ENCODE measurements at regions not wholly inside any gene's neighbourhood (a gene's known extent, or its start where the extent isn't known, plus 50 kb on each side); places are given as distances from the start of the nearest gene placed in this dataset.

- no peak for DNase-seq (ENCODE audit: low read depth)
Measured at GRCh38 chrX:45868425-45868824, 667.7 kb upstream of the DIPK2B start.

GRCh38 chrX:45862801-45863200 is 662.1 kb upstream of the DIPK2B start:
- no peak for DNase-seq (ENCODE audit: low read depth)

- no peak for DNase-seq (ENCODE audit: low read depth)
Measured at GRCh38 chrX:45860450-45860849, 659.8 kb upstream of the DIPK2B start.

GRCh38 chrX:45859407-45859806 is 658.7 kb upstream of the DIPK2B start:
- no peak for DNase-seq (ENCODE audit: low read depth)

GRCh38 chrX:45852884-45853283 is 652.2 kb upstream of the DIPK2B start:
- DNase-seq (ENCODE audit: low read depth), result no peak

- DNase-seq (ENCODE audit: low read depth), result no peak
Measured at GRCh38 chrX:45851434-45851991, 650.8 kb upstream of the DIPK2B start.

GRCh38 chrX:45850775-45851433 is 650.2 kb upstream of the DIPK2B start:
- no peak for DNase-seq (ENCODE audit: low read depth)

GRCh38 chrX:45850197-45850774 is 649.6 kb upstream of the DIPK2B start:
- no peak for DNase-seq (ENCODE audit: low read depth)

- peak; percentile 68 for DNase-seq (ENCODE audit: low read depth)
Measured at GRCh38 chrX:45849261-45849862, 648.7 kb upstream of the DIPK2B start.

- no peak for DNase-seq (ENCODE audit: low read depth)
Measured at GRCh38 chrX:45847961-45848360, 647.3 kb upstream of the DIPK2B start.

- no peak for DNase-seq (ENCODE audit: low read depth)
Measured at GRCh38 chrX:45846328-45846727, 645.7 kb upstream of the DIPK2B start.

GRCh38 chrX:45845142-45845541 is 644.5 kb upstream of the DIPK2B start:
- DNase-seq (ENCODE audit: low read depth), result no peak

GRCh38 chrX:45843518-45843917 is 642.8 kb upstream of the DIPK2B start:
- no peak for DNase-seq (ENCODE audit: low read depth)

GRCh38 chrX:45842926-45843315 is 642.2 kb upstream of the DIPK2B start:
- DNase-seq (ENCODE audit: low read depth), result no peak

GRCh38 chrX:45842207-45842925 is 641.7 kb upstream of the DIPK2B start:
- DNase-seq (ENCODE audit: low read depth), result no peak

GRCh38 chrX:45840411-45840950 is 639.8 kb upstream of the DIPK2B start:
- DNase-seq (ENCODE audit: low read depth), result no peak

- DNase-seq (ENCODE audit: low read depth), result no peak
Measured at GRCh38 chrX:45830343-45830742, 629.7 kb upstream of the DIPK2B start.

GRCh38 chrX:45824471-45824870 is 623.8 kb upstream of the DIPK2B start:
- peak; percentile 79 for DNase-seq (ENCODE audit: low read depth)

- no peak for DNase-seq (ENCODE audit: low read depth)
Measured at GRCh38 chrX:45823536-45823935, 622.9 kb upstream of the DIPK2B start.

GRCh38 chrX:45822124-45822523 is 621.4 kb upstream of the DIPK2B start:
- no peak for DNase-seq (ENCODE audit: low read depth)

- no peak for DNase-seq (ENCODE audit: low read depth)
Measured at GRCh38 chrX:45818913-45819312, 618.2 kb upstream of the DIPK2B start.

- no peak for DNase-seq (ENCODE audit: low read depth)
Measured at GRCh38 chrX:45815441-45815840, 614.8 kb upstream of the DIPK2B start.

Measured in HS-5 (cell line).